Keratinocyte (primary cell): ENCODE measurements at regions not wholly inside any gene's neighbourhood (a gene's known extent, or its start where the extent isn't known, plus 50 kb on each side); places are given as distances from the start of the nearest gene placed in this dataset.

ENCODE experiments used
- DNase-seq: peaks from one replicate; pipeline ENCODE4 v3.0.0-alpha.2; 2011; ENCODE audit warnings: low read depth, missing footprints, low spot score
- FAIRE-seq: peaks from 2 replicates; lab custom pipeline; 2011; peaks lifted over from hg19 to GRCh38; lab: Jason Lieb, UNC
- H2AFZ ChIP-seq: 2 replicates; pipeline ENCODE4 v1.6.0; 2012; ENCODE audit warnings: low read length, control low read depth, inconsistent platforms; ENCODE audit not compliant: control insufficient read depth
- H3K27ac ChIP-seq: 2 replicates; pipeline ENCODE4 v1.5.1; 2011; ENCODE audit warnings: low read length; ENCODE audit not compliant: control insufficient read depth, insufficient read depth
- H3K27me3 ChIP-seq: 3 replicates; pipeline ENCODE4 v1.6.0; 2011; ENCODE audit warnings: low read length; ENCODE audit not compliant: control insufficient read depth, insufficient read depth; ENCODE audit errors: extremely low read depth
- H3K36me3 ChIP-seq, 2 experiments: 2 replicates in 1 of 2; 3 replicates in 1 of 2; pipeline ENCODE4 v1.5.1; 2011; ENCODE audit warnings: low read length in 2 of 2, mild to moderate bottlenecking in 1 of 2; ENCODE audit not compliant: control insufficient read depth in 2 of 2, insufficient read depth in 2 of 2; ENCODE audit errors: extremely low read depth in 1 of 2
- H3K4me1 ChIP-seq: 3 replicates; pipeline ENCODE4 v1.5.1; 2011; ENCODE audit warnings: low read length; ENCODE audit not compliant: control insufficient read depth, insufficient read depth; ENCODE audit errors: extremely low read depth
- H3K4me2 ChIP-seq: 3 replicates; pipeline ENCODE4 v1.6.0; 2011; ENCODE audit warnings: low read depth, low read length; ENCODE audit not compliant: control insufficient read depth, insufficient read depth; ENCODE audit errors: extremely low read depth
- H3K4me3 ChIP-seq, 3 experiments: fragments of 200-600 bp in 1 of 3; sonication (generic) in 1 of 3; 2 replicates in 2 of 3; 3 replicates in 1 of 3; pipeline ENCODE4 v1.5.1; 2011 to 2016; ENCODE audit warnings: low read length in 3 of 3, mild to moderate bottlenecking in 3 of 3, control low read depth in 2 of 3, inconsistent platforms in 1 of 3, low read depth in 1 of 3, mixed read lengths in 1 of 3, mixed run types in 1 of 3, moderate library complexity in 1 of 3; ENCODE audit not compliant: control insufficient read depth in 2 of 3, insufficient read depth in 2 of 3; ENCODE audit errors: extremely low read depth in 1 of 3
- H3K79me2 ChIP-seq: 2 replicates; pipeline ENCODE4 v1.6.0; 2012; ENCODE audit warnings: low read length; ENCODE audit not compliant: control insufficient read depth, insufficient read depth
- H3K9ac ChIP-seq: 3 replicates; pipeline ENCODE4 v1.6.0; 2011; ENCODE audit warnings: low read length; ENCODE audit not compliant: control insufficient read depth, insufficient read depth; ENCODE audit errors: extremely low read depth
- H3K9me1 ChIP-seq: 3 replicates; pipeline ENCODE4 v1.6.0; 2011; ENCODE audit warnings: low read length; ENCODE audit not compliant: control insufficient read depth, insufficient read depth; ENCODE audit errors: extremely low read depth
- H3K9me3 ChIP-seq: 2 replicates; pipeline ENCODE4 v1.5.1; 2012; ENCODE audit warnings: low read depth, low read length; ENCODE audit not compliant: control insufficient read depth
- H4K20me1 ChIP-seq: 3 replicates; pipeline ENCODE4 v1.6.0; 2011; ENCODE audit warnings: low read length; ENCODE audit not compliant: control insufficient read depth, insufficient read depth; ENCODE audit errors: extremely low read depth
- CTCF ChIP-seq, 3 experiments: IDR thresholded peaks in 1 of 3; conservative IDR thresholded peaks in 1 of 3; optimal IDR thresholded peaks in 1 of 3; 2 replicates in 2 of 3; 3 replicates in 1 of 3; pipeline versions ENCODE3 to v1.5.1; 2011; ENCODE audit warnings: low read length in 3 of 3, mild to moderate bottlenecking in 3 of 3, moderate library complexity in 2 of 3, control low read depth in 1 of 3, inconsistent platforms in 1 of 3; ENCODE audit not compliant: insufficient read depth in 2 of 3; ENCODE audit errors: extremely low read depth in 1 of 3
- EZH2 ChIP-seq: IDR thresholded peaks from one replicate; pipeline ENCODE4 v1.6.1; 2012; ENCODE audit warnings: inconsistent platforms, mild to moderate bottlenecking, low read length, moderate library complexity
- dilution Hi-C: fragments of 300-500 bp; cut with MboI; formaldehyde crosslinking; loops from one replicate; pipeline ENCODE4 v1.7.0; 2020; ENCODE audit warnings: low sequenced_read_pairs; ENCODE audit not compliant: extremely low pct_ligation_motif_present

GRCh38 chr7:68213838-68214237 lies 1217.2 kb downstream of the TYW1 start:
- dilution Hi-C loops = no loop called here
- no peaks in the 10 kb centered on the region for H4K20me1 ChIP-seq
- no peak for FAIRE-seq
- no peak for DNase-seq
- no peak overlapping the region for H3K4me2 ChIP-seq
- no peaks in the 10 kb centered on the region for H3K79me2 ChIP-seq
- no peak for TF ChIP-seq EZH2
- TF ChIP-seq CTCF (optimal IDR thresholded peaks at IDR 0.05 in 1 of 3, IDR thresholded peaks at IDR 0.05 in 1 of 3, conservative IDR thresholded peaks at IDR 0.05 in 1 of 3; ENCODE audit: extremely low read depth in 1 of 3, insufficient read depth in 2 of 3, low read length in 3 of 3) = no peak
- H3K4me1 ChIP-seq = no peaks in the 10 kb centered on the region
- H3K36me3 ChIP-seq = no peaks in the 10 kb centered on the region
- no peaks in the 10 kb centered on the region for H3K9me3 ChIP-seq
- no peak overlapping the region for H2AFZ ChIP-seq
- H3K9ac ChIP-seq = no peak overlapping the region
- no peak overlapping the region for H3K4me3 ChIP-seq
- H3K27ac ChIP-seq = no peak overlapping the region
- H3K9me1 ChIP-seq = no peaks in the 10 kb centered on the region
- no peaks in the 10 kb centered on the region for H3K27me3 ChIP-seq

- no peak overlapping the region for H3K4me3 ChIP-seq
- no peak for TF ChIP-seq EZH2
- TF ChIP-seq CTCF (optimal IDR thresholded peaks at IDR 0.05 in 1 of 3, IDR thresholded peaks at IDR 0.05 in 1 of 3, conservative IDR thresholded peaks at IDR 0.05 in 1 of 3; ENCODE audit: extremely low read depth in 1 of 3, insufficient read depth in 2 of 3, low read length in 3 of 3) = no peak
- DNase-seq (no peak), FAIRE-seq (no peak)
- no peak overlapping the region for H3K27ac ChIP-seq
- H3K4me2 ChIP-seq = no peak overlapping the region
- no peaks in the 10 kb centered on the region for H3K4me1 ChIP-seq
- no peaks in the 10 kb centered on the region for H3K9me3 ChIP-seq
- no peaks in the 10 kb centered on the region for H3K36me3 ChIP-seq
- no peak overlapping the region for H3K9ac ChIP-seq
- no peak overlapping the region for H2AFZ ChIP-seq
- no peaks in the 10 kb centered on the region for H4K20me1 ChIP-seq
- no peaks in the 10 kb centered on the region for H3K9me1 ChIP-seq
- H3K27me3 ChIP-seq = no peaks in the 10 kb centered on the region
- no peaks in the 10 kb centered on the region for H3K79me2 ChIP-seq
- dilution Hi-C loops = no loop called here
These were observed 1219.4 kb downstream of the TYW1 start for GRCh38 chr7:68216051-68216450.
